ENCODE measurements at regions not wholly inside any gene's neighbourhood (a gene's known extent, or its start where the extent isn't known, plus 50 kb on each side); places are given as distances from the start of the nearest gene placed in this dataset.

GRCh38 chr10:130326954-130327353 lies 190.8 kb downstream of the GLRX3 start:
- TF ChIP-seq CTCF (IDR thresholded peaks at IDR 0.05), result no peak
- no peak for TF ChIP-seq POLR2A (IDR thresholded peaks at IDR 0.05)

All from Peyer's patch (tissue), 4 donors.